Smooth muscle cell (in vitro differentiated cells): ENCODE measurements at regions not wholly inside any gene's neighbourhood (a gene's known extent, or its start where the extent isn't known, plus 50 kb on each side); places are given as distances from the start of the nearest gene placed in this dataset.

Experiments
- DNase-seq: peaks from one replicate; lab custom pipeline; 2025; ENCODE audit not compliant: unreplicated experiment; lab: John Stamatoyannopoulos, UW
- H2AFZ ChIP-seq: fragments of 200-600 bp; sonication (generic); 2 replicates; pipeline ENCODE4 v1.6.0; 2016; ENCODE audit warnings: antibody characterized with exemption, low read depth, mild to moderate bottlenecking
- H3F3A ChIP-seq: fragments of 200-600 bp; sonication (generic); 2 replicates; pipeline ENCODE4 v1.6.0; 2017; ENCODE audit warnings: antibody characterized with exemption, low read depth
- H3K27ac ChIP-seq: fragments of 200-600 bp; sonication (generic); 2 replicates; pipeline ENCODE4 v1.5.1; 2016; ENCODE audit warnings: low read depth, mild to moderate bottlenecking
- H3K27me3 ChIP-seq: fragments of 200-600 bp; sonication (generic); 2 replicates; pipeline ENCODE4 v1.6.1; 2016; ENCODE audit warnings: low read depth, mild to moderate bottlenecking
- H3K36me3 ChIP-seq: fragments of 200-600 bp; sonication (generic); 2 replicates; pipeline ENCODE4 v1.5.1; 2016; ENCODE audit warnings: low read depth
- H3K4me1 ChIP-seq: fragments of 200-600 bp; sonication (generic); 2 replicates; pipeline ENCODE4 v1.5.1; 2016; ENCODE audit warnings: low read depth
- H3K4me2 ChIP-seq: fragments of 200-600 bp; sonication (generic); 2 replicates; pipeline ENCODE4 v1.6.0; 2016; ENCODE audit warnings: mild to moderate bottlenecking
- H3K4me3 ChIP-seq: fragments of 200-600 bp; sonication (generic); 2 replicates; pipeline ENCODE4 v1.5.1; 2016; ENCODE audit warnings: mild to moderate bottlenecking
- H3K79me2 ChIP-seq: fragments of 200-600 bp; sonication (generic); 2 replicates; pipeline ENCODE4 v1.6.0; 2016; ENCODE audit warnings: low read depth, mild to moderate bottlenecking
- H3K9ac ChIP-seq: fragments of 200-600 bp; sonication (generic); 2 replicates; pipeline ENCODE4 v1.6.0; 2016; ENCODE audit warnings: low read depth
- H3K9me3 ChIP-seq: fragments of 200-600 bp; sonication (generic); replicated peaks from 2 replicates; pipeline ENCODE4 v1.5.1; 2016; ENCODE audit warnings: low read depth
- H4K20me1 ChIP-seq: fragments of 200-600 bp; sonication (generic); 2 replicates; pipeline ENCODE4 v1.6.0; 2016; ENCODE audit warnings: low read depth
- CTCF ChIP-seq: fragments of 200-600 bp; sonication (generic); IDR thresholded peaks from 2 replicates; pipeline ENCODE4 v1.5.1; 2017; ENCODE audit warnings: borderline replicate concordance, mild to moderate bottlenecking, antibody characterized with exemption; ENCODE audit not compliant: insufficient read depth, poor library complexity, severe bottlenecking
- WGBS: methylation state at CpG from one replicate; pipeline ENCODE4 v1.1.7; 2016; ENCODE audit warnings: low lambda C conversion rate; 5-methylcytosine and 5-hydroxymethylcytosine counted together

GRCh38 chr1:10888291-10888690, 91.8 kb upstream of the CASZ1 start:
- no peak for TF ChIP-seq CTCF
- Histone ChIP-seq H3K27me3 (peaks cover 24% of the 10 kb centered on the region), H3K4me1 (peaks cover 14% of the 10 kb centered on the region), H3K9ac (no peak overlapping the region), H3K4me2 (peak overlapping the region; percentile 82), H3K4me3 (peak overlapping the region; percentile 38), H4K20me1 (no peaks in the 10 kb centered on the region), H2AFZ (no peak overlapping the region), H3F3A (no peaks in the 10 kb centered on the region), H3K27ac (no peak overlapping the region), H3K36me3 (no peaks in the 10 kb centered on the region), H3K79me2 (no peaks in the 10 kb centered on the region), H3K9me3 (no peaks in the 10 kb centered on the region)
- no peak for DNase-seq
- WGBS, result 32% methylated on average over 8 of the region's 23 CpGs

GRCh38 chr1:10888791-10889649, 92.6 kb upstream of the CASZ1 start:
- TF ChIP-seq CTCF, result no peak
- Histone ChIP-seq H2AFZ (no peak overlapping the region), H3K4me3 (peak overlapping the region; percentile 38), H3K4me1 (peaks cover 14% of the 10 kb centered on the region), H3K79me2 (no peaks in the 10 kb centered on the region), H3F3A (no peaks in the 10 kb centered on the region), H3K27ac (no peak overlapping the region), H3K9ac (no peak overlapping the region), H3K27me3 (peaks cover 24% of the 10 kb centered on the region), H4K20me1 (no peaks in the 10 kb centered on the region), H3K4me2 (peak overlapping the region; percentile 82), H3K9me3 (no peaks in the 10 kb centered on the region), H3K36me3 (no peaks in the 10 kb centered on the region)
- no peak for DNase-seq
- WGBS, result 27% methylated on average over 29 of the region's 66 CpGs

GRCh38 chr1:10889650-10890353, 93.4 kb upstream of the CASZ1 start:
- Histone ChIP-seq H3K79me2 (no peaks in the 10 kb centered on the region), H3K4me1 (peaks cover 14% of the 10 kb centered on the region), H3K36me3 (no peaks in the 10 kb centered on the region), H3K9me3 (no peaks in the 10 kb centered on the region), H3K9ac (no peak overlapping the region), H3K27me3 (peaks cover 24% of the 10 kb centered on the region), H4K20me1 (no peaks in the 10 kb centered on the region), H3K4me3 (no peak overlapping the region), H3F3A (no peaks in the 10 kb centered on the region), H2AFZ (no peak overlapping the region), H3K4me2 (no peak overlapping the region), H3K27ac (no peak overlapping the region)
- WGBS, result 80% methylated on average over 20 of the region's 20 CpGs
- no peak for DNase-seq
- TF ChIP-seq CTCF, result no peak
